KMS-11 (cell line): ENCODE measurements at regions not wholly inside any gene's neighbourhood (a gene's known extent, or its start where the extent isn't known, plus 50 kb on each side); places are given as distances from the start of the nearest gene placed in this dataset.

Experiments
- H2AFZ ChIP-seq: fragments of 200-600 bp; sonication (generic); 2 replicates; pipeline ENCODE4 v1.6.1; 2016; ENCODE audit warnings: antibody characterized with exemption, mixed run types, low read depth
- H3K27ac ChIP-seq: fragments of 200-600 bp; sonication (generic); 2 replicates; pipeline ENCODE4 v1.6.1; 2016; ENCODE audit warnings: mild to moderate bottlenecking, mixed run types
- H3K27me3 ChIP-seq: fragments of 200-600 bp; sonication (generic); 2 replicates; pipeline ENCODE4 v1.6.1; 2017; ENCODE audit warnings: mild to moderate bottlenecking, low read depth, mixed run types, moderate library complexity; ENCODE audit not compliant: insufficient read depth
- H3K36me3 ChIP-seq: fragments of 200-600 bp; sonication (generic); 2 replicates; pipeline ENCODE4 v1.6.1; 2017; ENCODE audit warnings: mild to moderate bottlenecking, mixed run types; ENCODE audit not compliant: insufficient read depth
- H3K4me1 ChIP-seq: fragments of 200-600 bp; sonication (generic); 2 replicates; pipeline ENCODE4 v1.6.1; 2016; ENCODE audit warnings: mild to moderate bottlenecking, low read depth, mixed run types; ENCODE audit not compliant: poor library complexity, severe bottlenecking
- H3K4me2 ChIP-seq: fragments of 200-600 bp; sonication (generic); 2 replicates; pipeline ENCODE4 v1.7.0; 2016; ENCODE audit warnings: mild to moderate bottlenecking, mixed run types
- H3K4me3 ChIP-seq: fragments of 200-600 bp; sonication (generic); IDR thresholded peaks from 2 replicates; pipeline ENCODE4 v1.6.1; 2017; ENCODE audit warnings: low read depth, low read length, mixed read lengths; ENCODE audit not compliant: insufficient read depth
- H3K79me2 ChIP-seq: fragments of 200-600 bp; sonication (generic); 2 replicates; pipeline ENCODE4 v1.6.1; 2016; ENCODE audit warnings: low read depth, mixed run types; ENCODE audit not compliant: insufficient read depth
- H3K9ac ChIP-seq: fragments of 200-600 bp; sonication (generic); 2 replicates; pipeline ENCODE4 v1.6.1; 2016; ENCODE audit warnings: mild to moderate bottlenecking, mixed run types
- H4K20me1 ChIP-seq: fragments of 200-600 bp; sonication (generic); 2 replicates; pipeline ENCODE4 v1.6.1; 2016; ENCODE audit warnings: mild to moderate bottlenecking, mixed run types; ENCODE audit not compliant: insufficient read depth
- TF ChIP-seq, protein P1 (sequence below): fragments of 200-600 bp; sonication (generic); conservative IDR thresholded peaks from 2 replicates; pipeline ENCODE4 v1.6.1; 2017; ENCODE audit warnings: low read depth, mild to moderate bottlenecking, antibody characterized with exemption, low read length, moderate library complexity, mixed read lengths

- Histone ChIP-seq H3K27me3 (no peaks in the 10 kb centered on the region), H3K9ac (no peak overlapping the region), H3K36me3 (no peaks in the 10 kb centered on the region), H3K4me2 (no peak overlapping the region), H3K79me2 (no peaks in the 10 kb centered on the region), H4K20me1 (no peaks in the 10 kb centered on the region), H2AFZ (no peak overlapping the region), H3K4me3 (no peak overlapping the region), H3K27ac (no peak overlapping the region), H3K4me1 (no peaks in the 10 kb centered on the region)
- TF ChIP-seq, protein P1, sequence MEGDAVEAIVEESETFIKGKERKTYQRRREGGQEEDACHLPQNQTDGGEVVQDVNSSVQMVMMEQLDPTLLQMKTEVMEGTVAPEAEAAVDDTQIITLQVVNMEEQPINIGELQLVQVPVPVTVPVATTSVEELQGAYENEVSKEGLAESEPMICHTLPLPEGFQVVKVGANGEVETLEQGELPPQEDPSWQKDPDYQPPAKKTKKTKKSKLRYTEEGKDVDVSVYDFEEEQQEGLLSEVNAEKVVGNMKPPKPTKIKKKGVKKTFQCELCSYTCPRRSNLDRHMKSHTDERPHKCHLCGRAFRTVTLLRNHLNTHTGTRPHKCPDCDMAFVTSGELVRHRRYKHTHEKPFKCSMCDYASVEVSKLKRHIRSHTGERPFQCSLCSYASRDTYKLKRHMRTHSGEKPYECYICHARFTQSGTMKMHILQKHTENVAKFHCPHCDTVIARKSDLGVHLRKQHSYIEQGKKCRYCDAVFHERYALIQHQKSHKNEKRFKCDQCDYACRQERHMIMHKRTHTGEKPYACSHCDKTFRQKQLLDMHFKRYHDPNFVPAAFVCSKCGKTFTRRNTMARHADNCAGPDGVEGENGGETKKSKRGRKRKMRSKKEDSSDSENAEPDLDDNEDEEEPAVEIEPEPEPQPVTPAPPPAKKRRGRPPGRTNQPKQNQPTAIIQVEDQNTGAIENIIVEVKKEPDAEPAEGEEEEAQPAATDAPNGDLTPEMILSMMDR = no peak
Measured at GRCh38 chr11:134614141-134614540, 202.1 kb upstream of the B3GAT1 start.

- TF ChIP-seq, protein P1 = no peak
- Histone ChIP-seq H3K4me3 (no peak overlapping the region), H3K27ac (no peak overlapping the region), H3K4me2 (no peak overlapping the region), H3K27me3 (no peaks in the 10 kb centered on the region), H3K4me1 (no peaks in the 10 kb centered on the region), H3K36me3 (no peaks in the 10 kb centered on the region), H2AFZ (no peak overlapping the region), H3K79me2 (no peaks in the 10 kb centered on the region), H3K9ac (no peak overlapping the region), H4K20me1 (no peaks in the 10 kb centered on the region)
Measured at GRCh38 chr11:134613646-134614045, 201.6 kb upstream of the B3GAT1 start.

- Histone ChIP-seq H3K79me2 (no peaks in the 10 kb centered on the region), H3K4me3 (no peak overlapping the region), H2AFZ (no peak overlapping the region), H3K36me3 (no peaks in the 10 kb centered on the region), H3K27me3 (no peaks in the 10 kb centered on the region), H4K20me1 (no peaks in the 10 kb centered on the region), H3K4me2 (no peak overlapping the region), H3K9ac (no peak overlapping the region), H3K4me1 (no peaks in the 10 kb centered on the region), H3K27ac (no peak overlapping the region)
- TF ChIP-seq, protein P1 = no peak
Measured at GRCh38 chr11:134612140-134613030, 200.3 kb upstream of the B3GAT1 start.

GRCh38 chr11:134611537-134611936 lies 199.5 kb upstream of the B3GAT1 start:
- Histone ChIP-seq H3K79me2 (no peaks in the 10 kb centered on the region), H3K9ac (no peak overlapping the region), H3K4me1 (no peaks in the 10 kb centered on the region), H3K36me3 (no peaks in the 10 kb centered on the region), H3K4me2 (no peak overlapping the region), H3K27me3 (no peaks in the 10 kb centered on the region), H4K20me1 (no peaks in the 10 kb centered on the region), H2AFZ (no peak overlapping the region), H3K4me3 (no peak overlapping the region), H3K27ac (no peak overlapping the region)
- TF ChIP-seq, protein P1 = no peak
